Activated T-cell treated with anti-CD3 and anti-CD28 coated beads, Interleukin-2, amount 50 U/mL, for 24 hours (primary cell): ENCODE measurements at regions not wholly inside any gene's neighbourhood (a gene's known extent, or its start where the extent isn't known, plus 50 kb on each side); places are given as distances from the start of the nearest gene placed in this dataset.

Experiments used
- DNase-seq: peaks from one replicate; pipeline ENCODE4 v3.0.0-alpha.2; 2020
- H3K27ac Mint-ChIP-seq: 2 replicates; pipeline ENCODE4 v1.8.0; 2020; ENCODE audit warnings: mild to moderate bottlenecking, mixed read lengths
- H3K27me3 Mint-ChIP-seq: 2 replicates; pipeline ENCODE4 v1.8.0; 2020; ENCODE audit warnings: mixed read lengths
- H3K36me3 Mint-ChIP-seq: 2 replicates; pipeline ENCODE4 v1.8.0; 2020; ENCODE audit warnings: low read depth, mixed read lengths
- H3K4me1 Mint-ChIP-seq: 2 replicates; pipeline ENCODE4 v1.8.0; 2020; ENCODE audit warnings: low read depth, mixed read lengths
- H3K4me3 Mint-ChIP-seq: 2 replicates; pipeline ENCODE4 v1.8.0; 2020; ENCODE audit warnings: mild to moderate bottlenecking, moderate library complexity, mixed read lengths
- H3K9me3 Mint-ChIP-seq: 2 replicates; pipeline ENCODE4 v1.8.0; 2020; ENCODE audit warnings: mixed read lengths

GRCh38 chr9:97747201-97747965 lies 50.2 kb upstream of the XPA start:
- H3K36me3 Mint-ChIP-seq = no peaks in the 10 kb centered on the region
- peaks cover 49% of the 10 kb centered on the region for H3K27me3 Mint-ChIP-seq
- no peak for DNase-seq
- no peak overlapping the region for H3K4me3 Mint-ChIP-seq
- H3K27ac Mint-ChIP-seq = no peak overlapping the region
- no peaks in the 10 kb centered on the region for H3K9me3 Mint-ChIP-seq
- H3K4me1 Mint-ChIP-seq = no peaks in the 10 kb centered on the region

- Mint-ChIP-seq H3K27ac (no peak overlapping the region), H3K4me3 (no peak overlapping the region), H3K27me3 (peaks cover 38% of the 10 kb centered on the region), H3K9me3 (no peaks in the 10 kb centered on the region), H3K4me1 (no peaks in the 10 kb centered on the region), H3K36me3 (no peaks in the 10 kb centered on the region)
- DNase-seq = no peak
Observed at GRCh38 chr9:97748525-97748924, 51.4 kb upstream of the XPA start.

GRCh38 chr9:97749928-97750327 lies 52.8 kb upstream of the XPA start:
- H3K27ac Mint-ChIP-seq = no peak overlapping the region
- no peak for DNase-seq
- no peak overlapping the region for H3K4me3 Mint-ChIP-seq
- peaks cover 24% of the 10 kb centered on the region for H3K27me3 Mint-ChIP-seq
- no peaks in the 10 kb centered on the region for H3K36me3 Mint-ChIP-seq
- no peaks in the 10 kb centered on the region for H3K4me1 Mint-ChIP-seq
- H3K9me3 Mint-ChIP-seq = no peaks in the 10 kb centered on the region

GRCh38 chr9:97751531-97751930 lies 54.4 kb upstream of the XPA start:
- Mint-ChIP-seq H3K4me3 (no peak overlapping the region), H3K9me3 (no peaks in the 10 kb centered on the region), H3K4me1 (no peaks in the 10 kb centered on the region), H3K36me3 (no peaks in the 10 kb centered on the region), H3K27ac (no peak overlapping the region), H3K27me3 (peaks cover 9% of the 10 kb centered on the region)
- no peak for DNase-seq

GRCh38 chr9:97752274-97752673 lies 55.1 kb upstream of the XPA start:
- no peak for DNase-seq
- Mint-ChIP-seq H3K27ac (no peak overlapping the region), H3K4me3 (no peak overlapping the region), H3K27me3 (peaks cover 3% of the 10 kb centered on the region), H3K4me1 (no peaks in the 10 kb centered on the region), H3K9me3 (no peaks in the 10 kb centered on the region), H3K36me3 (no peaks in the 10 kb centered on the region)

- Mint-ChIP-seq H3K4me1 (no peaks in the 10 kb centered on the region), H3K27ac (no peak overlapping the region), H3K36me3 (no peaks in the 10 kb centered on the region), H3K4me3 (no peak overlapping the region), H3K9me3 (no peaks in the 10 kb centered on the region), H3K27me3 (peaks cover 8% of the 10 kb centered on the region)
- DNase-seq = no peak
Observed at GRCh38 chr9:97753364-97753763, 56.2 kb upstream of the XPA start.

GRCh38 chr9:97753975-97754374 lies 56.8 kb upstream of the XPA start:
- no peaks in the 10 kb centered on the region for H3K4me1 Mint-ChIP-seq
- H3K27ac Mint-ChIP-seq = no peak overlapping the region
- H3K36me3 Mint-ChIP-seq = no peaks in the 10 kb centered on the region
- DNase-seq = no peak
- H3K4me3 Mint-ChIP-seq = no peak overlapping the region
- no peaks in the 10 kb centered on the region for H3K9me3 Mint-ChIP-seq
- peaks cover 7% of the 10 kb centered on the region for H3K27me3 Mint-ChIP-seq

- DNase-seq = no peak
- Mint-ChIP-seq H3K27ac (no peak overlapping the region), H3K4me1 (no peaks in the 10 kb centered on the region), H3K36me3 (no peaks in the 10 kb centered on the region), H3K9me3 (no peaks in the 10 kb centered on the region), H3K4me3 (no peak overlapping the region), H3K27me3 (peaks cover 16% of the 10 kb centered on the region)
Observed at GRCh38 chr9:97755618-97756267, 58.6 kb upstream of the XPA start.

GRCh38 chr9:97756991-97757390 lies 59.9 kb upstream of the XPA start:
- Mint-ChIP-seq H3K4me1 (no peaks in the 10 kb centered on the region), H3K9me3 (no peaks in the 10 kb centered on the region), H3K4me3 (no peak overlapping the region), H3K36me3 (no peaks in the 10 kb centered on the region), H3K27me3 (peaks cover 28% of the 10 kb centered on the region), H3K27ac (no peak overlapping the region)
- no peak for DNase-seq

GRCh38 chr9:97758334-97758916 lies 61.3 kb upstream of the XPA start:
- H3K4me1 Mint-ChIP-seq = no peaks in the 10 kb centered on the region
- no peak for DNase-seq
- H3K9me3 Mint-ChIP-seq = no peaks in the 10 kb centered on the region
- peaks cover 37% of the 10 kb centered on the region for H3K27me3 Mint-ChIP-seq
- no peak overlapping the region for H3K4me3 Mint-ChIP-seq
- no peak overlapping the region for H3K27ac Mint-ChIP-seq
- H3K36me3 Mint-ChIP-seq = no peaks in the 10 kb centered on the region

- H3K4me3 Mint-ChIP-seq = no peak overlapping the region
- H3K9me3 Mint-ChIP-seq = no peaks in the 10 kb centered on the region
- H3K36me3 Mint-ChIP-seq = no peaks in the 10 kb centered on the region
- H3K27ac Mint-ChIP-seq = no peak overlapping the region
- peaks cover 37% of the 10 kb centered on the region for H3K27me3 Mint-ChIP-seq
- no peak for DNase-seq
- H3K4me1 Mint-ChIP-seq = no peaks in the 10 kb centered on the region
Observed at GRCh38 chr9:97759581-97760288, 62.6 kb upstream of the XPA start.

- Mint-ChIP-seq H3K27ac (no peak overlapping the region), H3K27me3 (peaks cover 37% of the 10 kb centered on the region), H3K4me3 (no peak overlapping the region), H3K4me1 (no peaks in the 10 kb centered on the region), H3K9me3 (no peaks in the 10 kb centered on the region), H3K36me3 (no peaks in the 10 kb centered on the region)
- no peak for DNase-seq
Observed at GRCh38 chr9:97761056-97761598, 64.0 kb upstream of the XPA start.

- H3K4me3 Mint-ChIP-seq = no peak overlapping the region
- H3K36me3 Mint-ChIP-seq = no peaks in the 10 kb centered on the region
- H3K4me1 Mint-ChIP-seq = no peaks in the 10 kb centered on the region
- no peak overlapping the region for H3K27ac Mint-ChIP-seq
- DNase-seq = no peak
- H3K9me3 Mint-ChIP-seq = no peaks in the 10 kb centered on the region
- peaks cover 37% of the 10 kb centered on the region for H3K27me3 Mint-ChIP-seq
Observed at GRCh38 chr9:97761879-97762278, 64.7 kb upstream of the XPA start.

GRCh38 chr9:97763874-97764273 lies 66.7 kb upstream of the XPA start:
- H3K4me1 Mint-ChIP-seq = no peaks in the 10 kb centered on the region
- no peak overlapping the region for H3K4me3 Mint-ChIP-seq
- no peak overlapping the region for H3K27ac Mint-ChIP-seq
- H3K27me3 Mint-ChIP-seq = peaks cover 31% of the 10 kb centered on the region
- no peaks in the 10 kb centered on the region for H3K9me3 Mint-ChIP-seq
- no peaks in the 10 kb centered on the region for H3K36me3 Mint-ChIP-seq
- no peak for DNase-seq
